GM12875 (cell line): ENCODE measurements at regions not wholly inside any gene's neighbourhood (a gene's known extent, or its start where the extent isn't known, plus 50 kb on each side); places are given as distances from the start of the nearest gene placed in this dataset.

Experiments used
- H3K4me3 ChIP-seq: one replicate; pipeline ENCODE4 v1.5.1; 2011; ENCODE audit warnings: low read depth, low read length, control low read depth
- CTCF ChIP-seq: IDR thresholded peaks from 2 replicates; pipeline ENCODE4 v1.5.1; 2011; ENCODE audit warnings: low read depth, mild to moderate bottlenecking, control low read depth, inconsistent platforms, low read length, moderate library complexity, borderline replicate concordance; ENCODE audit not compliant: insufficient read depth

- no peak for TF ChIP-seq CTCF
- no peak overlapping the region for H3K4me3 ChIP-seq
Observed at GRCh38 chr12:19794116-19794515, 354.8 kb downstream of the AEBP2 start.

GRCh38 chr12:19799216-19799615 is 359.9 kb downstream of the AEBP2 start:
- TF ChIP-seq CTCF: no peak
- H3K4me3 ChIP-seq: no peak overlapping the region

GRCh38 chr12:19799895-19800602 is 360.8 kb downstream of the AEBP2 start:
- TF ChIP-seq CTCF: no peak

GRCh38 chr12:19800884-19801283 is 361.6 kb downstream of the AEBP2 start:
- no peak for TF ChIP-seq CTCF

More at GRCh38 chr12:19799895-19800602, 360.8 kb downstream of the AEBP2 start:
- no peak overlapping the region for H3K4me3 ChIP-seq

GRCh38 chr12:19801941-19802340 is 362.6 kb downstream of the AEBP2 start:
- no peak for TF ChIP-seq CTCF
- no peak overlapping the region for H3K4me3 ChIP-seq

More at GRCh38 chr12:19800884-19801283, 361.6 kb downstream of the AEBP2 start:
- no peak overlapping the region for H3K4me3 ChIP-seq

- no peak for TF ChIP-seq CTCF
- no peak overlapping the region for H3K4me3 ChIP-seq
Observed at GRCh38 chr12:19802915-19803314, 363.6 kb downstream of the AEBP2 start.

GRCh38 chr12:19804737-19805136 is 365.4 kb downstream of the AEBP2 start:
- no peak for TF ChIP-seq CTCF
- H3K4me3 ChIP-seq: no peak overlapping the region
